ENCODE measurements at regions not wholly inside any gene's neighbourhood (a gene's known extent, or its start where the extent isn't known, plus 50 kb on each side); places are given as distances from the start of the nearest gene placed in this dataset.

DNA sequence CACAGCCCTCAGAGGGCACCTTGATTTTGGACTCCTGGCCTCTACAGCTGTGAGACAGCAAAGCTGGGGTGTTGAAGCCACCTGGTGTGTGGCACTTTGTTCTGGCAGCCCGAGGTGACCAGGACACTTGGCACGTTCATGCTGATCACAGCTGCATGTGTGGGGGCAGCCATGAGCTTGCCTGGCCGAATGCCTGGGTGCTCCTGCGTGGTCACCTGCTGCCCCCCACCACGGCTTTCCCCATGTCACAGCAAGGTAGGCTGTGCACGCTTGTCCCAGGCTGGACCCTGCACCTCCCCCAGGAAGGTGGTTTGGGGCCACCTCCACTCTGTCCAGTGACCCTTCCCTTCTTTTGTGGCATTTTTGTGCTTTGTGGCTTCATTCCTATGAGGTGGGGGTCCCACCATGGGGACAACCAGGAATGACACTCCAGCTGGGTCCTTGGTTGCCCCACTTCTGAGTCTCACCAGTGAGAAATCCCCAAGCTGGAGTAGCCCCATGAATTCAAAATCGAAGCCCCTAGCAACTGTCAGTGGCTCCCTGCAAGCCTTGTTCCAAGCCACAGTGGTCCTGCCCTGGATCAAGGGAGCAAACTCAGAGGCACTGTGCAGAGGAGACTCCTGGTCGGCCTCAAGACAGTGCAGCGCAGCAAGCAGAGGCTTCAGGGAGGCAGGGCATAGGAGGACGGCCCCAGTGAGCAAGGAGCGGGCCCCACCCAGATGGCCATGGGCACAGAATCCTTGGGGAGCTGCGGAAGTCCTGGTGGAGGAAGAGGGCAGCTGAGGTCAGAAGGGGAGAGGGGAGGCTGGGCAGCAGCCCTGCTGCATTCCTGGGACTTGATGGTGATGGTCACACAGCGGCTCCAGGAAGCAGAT, 121.4 kb upstream of the HS6ST1 start:
- DNase-seq, result no peak

DNA sequence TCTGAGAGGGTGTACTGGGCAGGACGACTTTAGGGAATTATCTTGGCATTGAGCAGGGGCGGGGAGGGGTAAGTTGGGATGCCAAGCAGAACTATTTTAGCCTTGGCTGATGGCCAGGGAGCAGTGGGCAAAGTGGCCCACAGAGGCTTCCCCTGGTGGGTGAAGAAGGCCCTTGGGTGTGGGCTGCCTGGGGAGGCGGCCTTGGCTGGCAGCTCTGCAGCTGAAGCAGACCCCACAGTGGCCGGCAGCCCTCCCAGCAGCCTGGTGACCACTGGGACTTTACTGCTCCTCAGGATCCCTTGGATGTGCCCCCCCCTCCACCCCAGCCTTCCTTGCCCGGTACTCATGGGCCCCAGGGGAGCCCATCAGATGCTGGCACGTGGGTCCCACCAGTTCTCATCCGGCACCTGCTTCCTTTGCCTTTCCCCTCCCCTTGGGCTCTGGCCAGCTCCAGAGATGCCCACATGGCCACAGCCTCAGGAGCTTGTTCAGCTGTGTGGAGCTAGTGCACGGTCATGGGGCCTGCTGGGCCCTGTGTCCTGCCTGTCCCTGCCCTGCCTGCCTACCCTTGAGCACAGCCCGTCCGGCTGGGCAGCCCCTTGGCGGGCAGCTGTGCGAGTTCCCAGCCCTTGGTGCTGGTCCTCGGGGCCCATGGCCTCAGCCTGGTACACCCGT, 122.1 kb upstream of the HS6ST1 start:
- DNase-seq, result no peak

DNA sequence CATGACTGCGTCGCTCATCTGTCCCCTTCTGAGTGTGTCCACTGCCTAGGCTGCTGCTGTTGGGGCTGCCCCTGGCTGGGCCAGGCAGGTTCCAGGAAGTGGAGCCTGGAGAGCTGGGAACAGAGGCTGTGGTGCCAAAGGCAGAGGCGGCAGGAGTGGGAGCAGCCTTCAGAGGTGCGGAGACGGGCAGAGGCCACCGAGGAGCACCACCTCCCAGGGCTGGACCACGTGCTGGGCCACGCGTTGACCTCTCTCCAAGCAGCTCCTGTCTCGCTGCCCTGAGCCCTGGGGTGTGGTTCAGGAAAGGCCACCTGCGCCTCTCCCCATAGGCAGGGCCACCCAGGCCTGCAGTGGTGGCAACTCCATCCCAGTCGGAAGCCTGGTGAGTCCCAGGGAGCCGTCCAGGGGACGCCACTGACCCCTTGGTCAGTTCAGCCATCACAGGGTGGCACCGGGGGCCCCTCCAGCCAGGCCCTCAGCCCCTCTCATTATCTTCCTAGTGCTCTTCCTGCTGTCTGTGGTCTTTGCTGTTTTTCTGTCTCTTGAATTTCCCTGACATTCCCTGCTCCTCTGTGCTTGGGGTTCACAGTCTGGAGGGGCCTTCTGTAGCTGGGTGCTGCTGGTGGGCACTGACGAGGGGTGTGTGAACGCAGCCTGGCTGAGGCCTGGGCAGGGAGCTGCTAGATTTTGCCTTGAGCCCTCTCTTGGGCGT, 122.8 kb upstream of the HS6ST1 start:
- DNase-seq, result no peak

DNA sequence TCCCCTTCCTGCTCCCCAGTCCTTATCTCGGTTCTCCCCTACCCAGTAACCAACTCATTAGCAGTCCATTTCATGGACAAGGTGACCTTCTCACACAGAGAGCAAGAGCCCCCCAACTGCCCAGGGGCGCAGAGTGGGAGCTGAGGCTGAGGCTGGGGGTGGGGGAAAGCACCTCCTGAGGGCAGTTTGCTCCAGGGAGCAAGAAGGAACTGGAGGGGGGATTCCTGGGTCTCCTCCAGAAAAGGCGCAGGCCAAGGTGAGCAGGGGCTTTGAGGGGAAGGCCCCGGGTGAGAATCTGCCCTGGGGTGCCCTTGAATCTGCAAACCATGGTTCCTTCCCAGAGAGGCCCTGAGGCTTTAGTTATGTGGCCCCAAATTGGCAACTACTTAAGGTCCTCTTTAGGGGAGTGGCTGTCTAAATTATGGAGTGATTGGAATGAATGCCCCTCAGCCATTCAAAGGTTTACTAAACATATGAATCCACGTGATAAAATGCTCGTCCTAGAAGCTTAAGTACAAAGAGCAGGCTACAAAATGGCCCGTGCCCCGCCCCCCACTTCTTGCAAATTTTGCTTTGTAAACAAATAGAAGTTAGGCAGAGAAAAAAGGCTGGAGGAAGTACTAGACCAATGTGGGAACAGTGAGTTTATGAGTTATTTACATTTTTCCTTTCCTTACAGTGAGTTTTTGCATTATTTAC, 123.5 kb upstream of the HS6ST1 start:
- DNase-seq, result no peak

DNA sequence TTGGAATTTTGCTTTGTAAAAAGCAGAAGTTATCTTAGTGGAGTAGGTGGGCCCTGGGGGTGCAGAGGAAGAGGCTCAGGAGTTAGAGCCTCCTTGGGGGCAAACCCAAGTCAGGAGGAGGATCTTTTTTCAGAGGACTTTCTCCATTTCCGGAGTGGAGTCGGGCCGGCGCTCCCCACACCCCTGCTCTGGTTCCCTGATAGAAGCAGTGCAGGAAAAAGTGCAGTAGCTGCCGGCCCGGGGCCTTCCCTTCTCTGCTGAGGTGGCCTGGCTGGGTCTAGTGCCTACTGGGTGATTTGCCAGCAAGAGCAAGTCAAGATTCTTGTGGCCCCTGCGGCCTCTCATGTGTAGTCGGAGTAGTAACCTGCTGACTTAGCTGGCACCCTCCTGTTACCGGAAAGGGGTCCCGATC, 124.2 kb upstream of the HS6ST1 start:
- no peak for DNase-seq

DNA sequence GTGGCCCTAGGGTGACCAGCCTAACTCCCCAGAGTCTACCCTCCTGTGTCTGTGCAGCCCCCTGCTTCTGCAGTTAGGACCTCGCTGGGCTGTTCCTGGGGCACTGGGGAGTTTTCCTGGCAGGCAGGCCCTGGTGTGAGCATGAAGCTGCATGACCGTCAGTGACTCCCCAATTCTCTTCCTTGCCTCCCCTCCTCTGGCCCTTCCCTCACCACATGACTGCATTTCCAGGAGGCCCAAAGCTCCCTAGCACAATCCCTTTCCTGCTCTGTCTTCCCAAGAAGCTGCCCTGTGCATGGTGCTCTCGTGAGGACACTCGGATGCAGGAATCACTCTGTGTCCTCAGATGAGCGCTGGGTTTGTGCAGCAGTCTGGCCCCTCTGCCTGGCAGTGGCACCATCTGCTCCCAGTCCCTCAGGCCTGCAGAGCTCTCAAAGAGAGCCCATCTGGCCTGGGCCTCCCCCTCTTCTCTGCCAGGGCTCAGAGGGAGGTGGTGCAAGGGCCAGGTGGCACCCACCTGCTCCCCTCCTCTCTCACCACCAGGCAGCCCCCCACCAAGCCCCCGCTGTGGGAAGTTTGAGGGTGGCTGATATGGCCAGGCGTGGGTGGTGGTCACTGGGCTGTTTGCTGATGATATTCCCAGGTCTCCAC, 125.6 kb upstream of the HS6ST1 start:
- DNase-seq, result no peak

DNA sequence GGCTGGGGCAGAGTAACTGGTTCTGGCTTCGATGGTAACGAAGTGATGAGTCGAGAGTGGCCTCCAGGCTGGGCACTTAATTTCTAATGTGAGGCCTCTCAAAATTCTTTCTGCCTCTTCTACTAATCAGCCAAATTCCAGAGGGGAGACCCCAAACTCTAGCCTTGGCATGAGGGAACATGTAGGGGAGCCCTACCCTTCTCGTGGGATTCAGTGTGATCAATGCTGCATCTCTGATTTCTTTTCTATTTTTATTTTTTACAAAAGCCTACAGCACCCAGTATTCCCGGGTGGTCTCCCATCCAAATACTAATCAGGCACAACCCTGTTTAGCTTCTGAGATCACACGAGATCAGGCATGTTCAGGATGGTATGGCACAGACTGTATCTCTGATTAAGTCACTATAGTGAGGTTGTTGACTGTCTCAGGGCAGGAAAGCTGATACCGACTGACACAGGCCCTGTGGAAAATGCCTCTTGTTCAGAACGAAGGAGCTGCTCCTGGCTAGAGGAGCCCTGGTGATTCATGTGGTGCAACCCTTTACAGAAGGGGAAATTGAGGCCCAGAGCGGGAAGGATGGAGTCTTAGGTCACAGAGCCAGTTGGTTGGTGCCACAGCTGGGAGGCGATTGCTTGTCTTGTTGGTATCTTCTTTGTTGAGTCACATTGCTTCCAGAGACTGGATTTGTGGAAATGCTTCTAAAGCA, 126.3 kb upstream of the HS6ST1 start:
- no peak for DNase-seq

DNA sequence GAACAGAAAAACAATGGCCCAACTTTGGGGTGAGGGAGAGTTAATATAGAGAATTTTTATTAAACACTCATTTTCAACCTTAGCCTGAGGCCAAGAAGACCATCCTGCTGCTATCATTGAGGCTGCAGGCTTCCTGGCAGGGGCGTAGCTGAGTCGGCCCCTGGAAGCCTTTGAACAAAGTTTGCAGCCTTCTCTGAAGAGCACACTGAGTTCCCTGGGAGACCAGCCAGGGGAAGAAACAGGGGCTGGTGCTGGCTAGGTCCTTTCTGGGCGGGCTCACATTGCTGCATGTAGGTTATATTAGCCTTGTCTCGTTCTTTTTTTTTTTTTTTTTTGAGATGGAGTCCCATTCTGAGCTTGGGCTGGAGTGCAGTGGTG, 126.8 kb upstream of the HS6ST1 start:
- no peak for DNase-seq

DNA sequence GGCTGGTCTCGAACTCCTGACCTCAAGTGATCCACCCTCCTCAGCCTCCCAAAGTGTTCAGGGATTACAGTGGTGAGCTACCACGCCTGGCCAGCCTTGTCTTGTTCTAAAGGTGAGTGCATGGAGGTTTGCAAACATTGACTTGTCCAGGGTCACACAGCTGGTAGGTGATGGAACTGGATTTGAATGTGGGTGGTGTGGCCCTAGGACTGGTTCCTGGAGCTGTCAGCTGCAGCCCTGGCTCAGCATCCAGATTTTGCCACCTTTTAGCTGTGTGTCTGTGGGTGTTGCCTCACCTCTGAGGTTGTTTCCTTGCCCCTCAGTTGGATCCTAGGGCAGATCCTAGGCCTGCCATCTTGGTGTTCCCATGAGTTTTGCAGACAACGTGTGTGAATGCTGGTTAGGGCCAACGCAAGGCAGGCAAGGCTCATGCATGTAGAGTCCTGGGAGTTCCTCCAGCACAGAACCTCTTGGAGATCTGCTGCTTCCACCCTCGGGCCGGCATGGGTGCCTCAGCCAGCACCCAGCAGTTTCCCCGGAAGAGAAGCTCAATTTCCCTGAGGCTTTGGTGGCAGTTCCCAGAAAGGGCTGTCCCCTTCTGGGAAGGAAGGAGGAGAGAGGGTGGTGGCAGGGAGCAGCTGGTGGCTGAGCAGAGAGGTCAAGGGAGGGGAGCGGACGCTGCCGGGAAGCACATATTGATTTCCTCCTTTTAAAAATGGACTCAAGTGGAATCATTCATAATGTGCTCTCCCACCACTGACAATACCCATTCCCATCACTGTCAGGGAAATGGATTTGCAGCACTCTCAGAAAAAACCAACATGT, 127.6 kb upstream of the HS6ST1 start:
- no peak for DNase-seq

DNA sequence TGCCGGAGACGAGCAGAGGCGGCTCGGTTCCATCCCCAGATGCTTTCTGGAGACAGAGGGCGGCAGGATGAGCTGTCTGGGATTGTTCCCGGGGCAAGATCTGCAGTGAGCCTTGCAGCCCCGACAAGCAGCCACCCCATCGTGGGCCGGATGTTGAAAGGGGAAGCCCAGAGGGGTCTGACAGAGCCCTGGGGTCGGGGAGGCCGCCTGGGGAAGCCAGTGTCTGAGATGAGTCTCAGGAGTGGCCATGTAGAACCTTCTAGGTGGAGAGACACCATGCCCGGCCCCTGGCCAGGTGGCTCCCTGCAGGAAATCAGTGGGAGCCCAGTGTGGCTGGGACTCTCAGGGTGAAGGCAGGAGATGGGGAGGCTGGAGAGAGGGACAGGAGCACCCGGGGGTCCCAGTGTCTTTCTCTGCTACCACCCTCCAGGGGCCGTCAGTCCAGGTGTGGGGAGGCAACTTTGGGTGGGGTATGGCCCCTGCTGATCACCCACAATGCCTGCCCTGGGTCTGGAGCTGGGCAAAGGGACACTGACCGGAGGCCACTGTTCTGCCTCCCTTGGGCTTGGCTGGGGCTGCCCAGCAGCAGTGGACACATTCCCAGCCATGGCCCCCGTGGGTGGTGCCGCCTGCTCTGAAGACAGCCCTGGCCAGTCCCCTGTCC, 128.3 kb upstream of the HS6ST1 start:
- DNase-seq, result no peak

DNA sequence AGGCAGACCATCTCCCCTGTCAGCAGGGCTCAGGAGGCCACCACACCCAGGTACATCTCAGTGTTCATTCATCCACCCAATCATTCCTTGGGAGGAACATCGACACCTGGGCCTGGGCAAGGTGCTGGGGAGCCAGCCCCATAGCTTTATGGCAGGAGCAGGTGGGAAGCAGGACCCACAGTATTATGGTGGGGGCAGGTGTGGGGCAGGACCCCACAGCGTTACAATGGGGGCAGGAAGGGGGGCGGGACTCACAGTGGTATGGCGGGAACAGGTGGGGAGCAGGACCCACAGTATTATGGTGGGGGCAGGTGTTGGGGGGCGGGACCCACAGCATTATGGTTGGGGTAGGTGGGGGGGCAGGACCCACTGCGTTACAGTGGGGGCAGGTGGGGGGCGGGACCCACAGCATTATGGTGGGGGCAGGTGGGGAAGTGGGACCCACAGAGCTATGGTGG, 128.9 kb upstream of the HS6ST1 start:
- no peak for DNase-seq

DNA sequence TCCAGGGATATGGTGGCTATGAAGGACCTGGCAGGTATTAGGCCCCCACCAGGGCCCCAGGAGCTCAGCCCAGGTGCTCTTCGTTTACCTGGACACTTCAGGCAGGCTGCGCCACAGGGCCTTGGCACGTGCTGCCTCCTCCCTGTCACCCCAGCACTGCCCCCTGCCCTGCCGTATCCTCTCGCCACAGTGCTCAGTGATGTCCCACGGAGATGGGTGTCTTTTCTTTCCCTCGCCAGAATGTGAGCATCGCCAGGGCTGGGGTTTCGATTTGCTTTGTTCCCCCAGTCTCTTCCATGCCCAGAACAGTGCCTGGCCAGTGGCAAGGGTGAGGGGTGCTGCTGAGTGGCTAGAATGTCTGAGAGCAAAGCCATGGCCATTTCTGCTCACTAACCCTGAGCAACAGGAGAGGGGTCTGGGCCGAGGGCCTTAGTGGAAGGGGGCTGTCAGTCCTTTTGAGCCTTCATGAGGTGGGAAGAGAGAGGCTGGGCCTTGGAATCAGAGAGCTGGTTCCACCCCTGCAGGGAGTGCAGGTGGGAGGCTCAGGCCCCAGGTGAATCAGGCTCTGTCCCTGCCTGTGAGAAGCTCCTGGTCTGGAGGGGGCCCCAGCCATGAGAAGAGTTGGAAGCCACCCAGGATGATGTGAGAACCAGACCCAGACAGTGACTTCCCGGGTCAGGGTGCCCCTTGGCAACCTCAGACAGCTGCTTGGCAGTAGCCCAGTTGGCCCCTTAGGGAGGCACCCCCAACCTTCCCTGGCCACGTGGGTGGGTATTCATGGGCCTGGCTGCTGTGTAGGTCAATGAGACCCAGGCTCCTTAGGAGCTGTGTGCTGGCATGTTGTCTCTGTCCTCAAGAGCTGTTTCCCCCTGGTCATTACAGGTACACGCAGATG, 129.9 kb upstream of the HS6ST1 start:
- DNase-seq, result no peak

DNA sequence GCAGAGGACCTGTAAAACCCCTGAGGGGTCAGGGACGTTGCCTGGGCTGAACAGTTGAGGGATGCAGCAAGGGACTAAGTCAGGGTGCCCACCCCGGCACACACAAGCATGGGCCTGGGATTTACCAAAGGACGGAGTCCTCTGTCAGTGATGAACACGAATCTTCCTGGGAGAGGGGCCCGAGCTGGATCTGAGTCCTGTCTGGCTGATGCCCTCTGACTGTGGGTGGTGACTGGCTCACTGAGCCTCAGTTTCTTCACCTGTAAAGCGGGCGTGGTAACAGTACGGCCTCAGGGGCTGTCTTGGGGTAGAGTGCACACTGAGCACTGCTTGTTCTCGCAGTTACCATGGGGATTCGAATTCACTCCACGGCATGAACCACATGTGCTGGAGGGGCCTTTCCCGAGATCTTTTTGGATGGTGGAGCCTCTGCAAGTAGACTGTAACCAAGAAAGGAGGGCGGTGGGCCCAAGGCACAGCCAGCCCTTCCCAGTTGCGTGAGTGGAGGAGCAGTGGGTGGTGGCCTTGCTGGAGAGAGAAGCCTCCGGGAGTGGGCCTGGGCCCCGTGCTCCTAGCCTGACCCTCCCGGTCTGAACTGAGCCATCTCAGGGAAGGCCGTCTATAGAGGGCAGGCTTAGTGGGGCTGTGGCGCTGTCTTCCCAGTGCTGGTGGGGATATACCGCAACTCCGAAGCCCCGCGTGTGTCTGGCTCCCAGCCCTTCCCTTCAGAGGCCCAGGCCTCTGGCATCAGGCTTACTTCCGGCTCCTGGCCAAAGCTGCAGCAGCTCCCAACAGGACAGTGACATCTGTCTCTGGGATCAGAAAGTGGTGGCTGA, 130.8 kb upstream of the HS6ST1 start:
- no peak for DNase-seq

DNA sequence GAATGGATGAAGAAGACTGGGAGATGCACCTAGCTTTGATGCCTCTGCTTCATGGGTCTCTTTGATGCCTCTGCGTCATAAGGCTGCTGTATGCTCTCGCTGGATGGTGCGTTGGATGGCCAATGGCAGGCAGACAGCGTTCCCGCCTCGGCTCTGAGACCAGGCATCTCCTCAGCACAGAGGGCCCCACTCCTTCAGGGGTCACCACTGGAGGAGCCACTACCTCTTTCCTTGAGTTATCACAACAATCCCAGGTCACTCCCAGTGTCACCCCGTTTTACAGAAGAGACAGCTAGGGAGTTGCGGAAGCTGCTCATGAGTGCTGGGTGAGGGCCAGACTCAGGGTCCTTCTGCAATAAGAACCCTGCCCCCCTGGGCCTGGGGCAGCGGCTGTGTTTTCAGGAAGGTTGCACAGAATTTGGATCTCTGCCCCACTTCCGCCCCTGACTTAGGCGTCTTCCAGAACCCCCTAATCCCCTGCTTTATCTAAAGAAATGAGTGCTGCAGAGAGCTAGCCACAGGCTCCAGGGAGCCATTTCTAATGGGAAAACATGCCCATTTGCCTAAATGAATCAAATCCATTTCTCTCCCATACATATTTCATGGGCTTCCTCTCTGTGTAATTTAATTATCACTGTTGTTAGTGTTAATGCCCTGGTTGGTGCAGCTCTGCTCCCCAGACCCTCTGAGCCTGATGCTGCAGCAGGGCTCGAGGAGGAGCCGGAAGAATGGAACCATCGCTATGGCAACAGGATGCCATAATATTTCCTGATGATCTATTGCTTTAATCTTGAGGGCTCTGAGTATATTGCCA, 131.8 kb upstream of the HS6ST1 start:
- DNase-seq, result no peak

DNA sequence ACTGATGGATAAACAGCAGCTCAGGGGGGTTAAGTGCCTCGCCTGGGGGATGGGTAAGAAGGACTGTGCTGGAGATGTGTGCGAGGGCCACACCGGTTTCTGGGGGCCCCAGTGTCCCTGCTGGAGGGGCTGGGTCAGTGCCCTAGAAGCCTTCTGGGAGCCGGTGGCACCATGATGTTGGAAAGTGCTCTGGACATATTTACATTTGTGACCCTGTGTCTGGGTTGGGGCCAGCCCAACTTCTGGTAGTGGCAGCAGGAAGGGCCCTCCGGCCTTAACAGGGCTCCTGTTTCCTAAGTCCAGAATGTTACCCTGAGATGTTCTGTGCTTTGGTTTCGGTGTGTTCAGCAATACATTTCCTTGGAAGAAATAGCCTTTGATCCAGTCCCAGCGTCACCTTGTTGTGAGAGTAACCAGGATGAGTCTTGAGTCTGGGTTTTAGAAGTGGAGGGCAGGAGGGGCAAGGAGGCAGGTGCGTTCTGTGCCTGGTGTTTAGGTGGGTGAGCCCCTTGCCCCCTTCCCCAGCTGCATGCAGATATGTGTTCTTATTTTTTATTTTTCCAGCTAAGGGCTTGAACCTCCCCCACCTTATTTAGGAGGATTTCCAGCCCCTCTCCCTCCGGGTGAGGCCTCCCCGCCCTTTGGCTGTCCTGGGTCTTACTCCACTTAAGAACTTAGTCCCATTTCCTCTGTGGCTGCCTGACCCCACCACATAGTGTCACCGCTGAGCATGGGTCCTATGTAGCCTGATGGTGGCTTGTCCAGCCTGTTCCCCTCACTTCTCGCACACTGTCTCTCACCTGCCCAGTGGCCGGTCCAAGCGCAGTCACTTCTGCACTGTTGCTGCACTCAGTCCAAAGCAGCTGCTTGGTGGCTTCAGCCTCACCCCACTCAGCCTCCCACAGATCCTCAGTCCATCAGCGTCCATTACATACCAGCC, 132.7 kb upstream of the HS6ST1 start:
- no peak for DNase-seq

DNA sequence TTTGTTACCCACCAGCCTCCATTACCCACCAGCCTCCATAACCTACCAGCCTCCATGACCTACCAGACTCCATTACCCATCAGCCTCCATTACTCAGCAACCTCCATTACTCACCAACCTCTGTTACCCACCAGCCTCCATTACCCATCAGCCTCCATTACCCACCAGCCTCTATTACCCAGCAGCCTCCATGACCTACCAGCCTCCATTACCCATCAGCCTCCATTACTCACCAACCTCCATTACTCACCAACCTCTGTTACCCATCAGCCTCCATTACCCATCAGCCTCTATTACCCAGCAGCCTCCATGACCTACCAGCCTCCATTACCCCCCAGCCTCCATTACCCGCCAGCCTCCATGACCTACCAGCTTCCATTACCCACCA, 133.3 kb upstream of the HS6ST1 start:
- no peak for DNase-seq

Measured in bone marrow (tissue), 2 donors.